Astrocyte (in vitro differentiated cells and primary cell): ENCODE measurements at regions not wholly inside any gene's neighbourhood (a gene's known extent, or its start where the extent isn't known, plus 50 kb on each side); places are given as distances from the start of the nearest gene placed in this dataset.

ENCODE experiments used
- DNase-seq: peaks from one replicate; pipeline ENCODE4 v3.0.0-alpha.2; 2010; ENCODE audit warnings: low read depth
- FAIRE-seq: peaks from 2 replicates; lab custom pipeline; 2011; peaks lifted over from hg19 to GRCh38; lab: Jason Lieb, UNC
- H2AFZ ChIP-seq: 2 replicates; pipeline ENCODE4 v1.6.0; 2012; ENCODE audit warnings: low read depth, low read length, inconsistent platforms
- H3K27ac ChIP-seq: 2 replicates; pipeline ENCODE4 v1.5.1; 2011; ENCODE audit warnings: low read depth, low read length, inconsistent platforms
- H3K27me3 ChIP-seq: 2 replicates; pipeline ENCODE4 v1.6.0; 2011; ENCODE audit warnings: low read length, inconsistent platforms; ENCODE audit not compliant: insufficient read depth
- H3K36me3 ChIP-seq: 2 replicates; pipeline ENCODE4 v1.5.1; 2011; ENCODE audit warnings: low read length, inconsistent platforms; ENCODE audit not compliant: insufficient read depth
- H3K4me1 ChIP-seq: 2 replicates; pipeline ENCODE4 v1.5.1; 2011; ENCODE audit warnings: low read length, inconsistent platforms; ENCODE audit not compliant: insufficient read depth
- H3K4me2 ChIP-seq: 2 replicates; pipeline ENCODE4 v1.6.0; 2012; ENCODE audit warnings: low read length, inconsistent platforms
- H3K4me3 ChIP-seq: 2 replicates; pipeline ENCODE4 v1.5.1; 2011; ENCODE audit warnings: low read depth, mild to moderate bottlenecking, low read length, inconsistent platforms; ENCODE audit not compliant: insufficient read depth
- H3K79me2 ChIP-seq: 2 replicates; pipeline ENCODE4 v1.6.0; 2012; ENCODE audit warnings: mild to moderate bottlenecking, low read length, inconsistent platforms; ENCODE audit not compliant: insufficient read depth
- H3K9ac ChIP-seq: 2 replicates; pipeline ENCODE4 v1.6.0; 2012; ENCODE audit warnings: mild to moderate bottlenecking, low read length, inconsistent platforms
- H3K9me3 ChIP-seq: 2 replicates; pipeline ENCODE4 v1.5.1; 2012; ENCODE audit warnings: low read depth, mild to moderate bottlenecking, low read length, inconsistent platforms; ENCODE audit not compliant: insufficient read depth
- H4K20me1 ChIP-seq: 2 replicates; pipeline ENCODE4 v1.6.0; 2012; ENCODE audit warnings: low read length, inconsistent platforms; ENCODE audit not compliant: insufficient read depth
- H3K27ac Mint-ChIP-seq: one replicate; pipeline ENCODE4 v1.8.0; 2021; ENCODE audit warnings: mild to moderate bottlenecking, mixed read lengths; ENCODE audit not compliant: unreplicated experiment
- H3K27me3 Mint-ChIP-seq: one replicate; pipeline ENCODE4 v1.8.0; 2021; ENCODE audit warnings: low read depth, mixed read lengths; ENCODE audit not compliant: unreplicated experiment
- H3K36me3 Mint-ChIP-seq: one replicate; pipeline ENCODE4 v1.8.0; 2021; ENCODE audit warnings: low read depth, mixed read lengths; ENCODE audit not compliant: unreplicated experiment
- H3K4me1 Mint-ChIP-seq: one replicate; pipeline ENCODE4 v1.8.0; 2021; ENCODE audit warnings: low read depth, mixed read lengths; ENCODE audit not compliant: unreplicated experiment
- H3K4me3 Mint-ChIP-seq: one replicate; pipeline ENCODE4 v1.8.0; 2021; ENCODE audit warnings: mild to moderate bottlenecking, moderate library complexity, mixed read lengths; ENCODE audit not compliant: unreplicated experiment
- H3K9me3 Mint-ChIP-seq: one replicate; pipeline ENCODE4 v1.8.0; 2021; ENCODE audit warnings: mild to moderate bottlenecking, mixed read lengths; ENCODE audit not compliant: unreplicated experiment
- CTCF ChIP-seq: IDR thresholded peaks from 2 replicates; pipeline ENCODE4 v1.5.1; 2011; ENCODE audit warnings: low read depth, mild to moderate bottlenecking, inconsistent platforms, low read length, moderate library complexity; ENCODE audit not compliant: insufficient read depth
- EZH2 ChIP-seq: IDR thresholded peaks from 2 replicates; pipeline ENCODE4 v1.6.1; 2012; ENCODE audit warnings: mild to moderate bottlenecking, low read length, inconsistent platforms; ENCODE audit not compliant: insufficient read depth

- Histone ChIP-seq H3K4me3 (no peak overlapping the region), H3K4me2 (peak overlapping the region; percentile 26), H3K27me3 (no peaks in the 10 kb centered on the region), H3K36me3 (no peaks in the 10 kb centered on the region), H3K9ac (no peak overlapping the region), H3K27ac (peak overlapping the region; percentile 56), H4K20me1 (no peaks in the 10 kb centered on the region), H2AFZ (no peak overlapping the region), H3K4me1 (peaks cover 21% of the 10 kb centered on the region), H3K79me2 (no peaks in the 10 kb centered on the region), H3K9me3 (no peaks in the 10 kb centered on the region)
- no peaks in the 10 kb centered on the region for H3K27me3 Mint-ChIP-seq
- TF ChIP-seq CTCF (no peak), EZH2 (no peak)
- peaks cover 3% of the 10 kb centered on the region for H3K9me3 Mint-ChIP-seq
- H3K4me3 Mint-ChIP-seq: peak overlapping the region; percentile 52
- FAIRE-seq (no peak), DNase-seq (peak; percentile 26)
- peaks cover 20% of the 10 kb centered on the region for H3K4me1 Mint-ChIP-seq
- H3K36me3 Mint-ChIP-seq: peaks cover 29% of the 10 kb centered on the region
- peak overlapping the region; percentile 79 for H3K27ac Mint-ChIP-seq
These were observed 52.0 kb upstream of the TRIM26 start for GRCh38 chr6:30265181-30265580.

GRCh38 chr6:30264743-30265142 lies 51.5 kb upstream of the TRIM26 start:
- Mint-ChIP-seq H3K4me1 (peaks cover 20% of the 10 kb centered on the region), H3K9me3 (peaks cover 3% of the 10 kb centered on the region), H3K27me3 (no peaks in the 10 kb centered on the region), H3K4me3 (peak overlapping the region; percentile 52), H3K36me3 (peaks cover 29% of the 10 kb centered on the region), H3K27ac (peak overlapping the region; percentile 79)
- Histone ChIP-seq H3K27me3 (no peaks in the 10 kb centered on the region), H3K4me1 (peaks cover 21% of the 10 kb centered on the region), H3K36me3 (no peaks in the 10 kb centered on the region), H3K4me2 (peak overlapping the region; percentile 26), H3K9ac (peak overlapping the region; percentile 56), H2AFZ (no peak overlapping the region), H3K79me2 (no peaks in the 10 kb centered on the region), H3K4me3 (no peak overlapping the region), H4K20me1 (no peaks in the 10 kb centered on the region), H3K27ac (peak overlapping the region; percentile 64), H3K9me3 (no peaks in the 10 kb centered on the region)
- FAIRE-seq (peak; percentile 49), DNase-seq (peak; percentile 68)
- no peak for TF ChIP-seq EZH2
- TF ChIP-seq CTCF: no peak

DNA sequence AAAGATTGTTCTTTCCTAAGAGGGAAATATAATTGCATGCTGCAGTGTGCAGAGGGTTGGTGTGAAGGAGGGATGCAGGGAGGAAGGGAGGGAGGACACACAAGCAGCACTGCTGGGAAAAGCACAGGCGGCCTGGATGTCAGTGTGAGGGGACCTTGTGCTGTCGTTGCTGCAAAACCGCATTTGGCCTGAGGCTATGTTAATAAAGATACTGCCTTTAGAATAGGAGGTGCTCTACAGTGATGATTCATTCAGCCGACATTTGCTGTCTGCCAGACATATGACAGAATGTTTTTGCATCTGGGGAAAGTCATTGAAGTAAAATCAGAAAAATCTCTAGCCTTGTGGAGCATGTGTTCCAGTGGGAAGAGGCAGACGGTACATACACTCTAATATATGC lies 50.5 kb upstream of the TRIM26 start:
- no peak for TF ChIP-seq EZH2
- no peak for TF ChIP-seq CTCF
- H3K27me3 ChIP-seq: no peaks in the 10 kb centered on the region
- H3K9me3 ChIP-seq: no peaks in the 10 kb centered on the region
- Mint-ChIP-seq H3K36me3 (peaks cover 27% of the 10 kb centered on the region), H3K27ac (peak overlapping the region; percentile 79), H3K27me3 (no peaks in the 10 kb centered on the region), H3K4me1 (peaks cover 20% of the 10 kb centered on the region), H3K9me3 (peaks cover 3% of the 10 kb centered on the region), H3K4me3 (peak overlapping the region; percentile 5)
- H4K20me1 ChIP-seq: no peaks in the 10 kb centered on the region
- H3K79me2 ChIP-seq: no peaks in the 10 kb centered on the region
- H3K9ac ChIP-seq: peak overlapping the region; percentile 56
- peak; percentile 56 for DNase-seq
- H3K4me1 ChIP-seq: peaks cover 21% of the 10 kb centered on the region
- no peaks in the 10 kb centered on the region for H3K36me3 ChIP-seq
- peak overlapping the region; percentile 64 for H3K27ac ChIP-seq
- no peak overlapping the region for H3K4me3 ChIP-seq
- no peak for FAIRE-seq
- peak overlapping the region; percentile 27 for H3K4me2 ChIP-seq
- no peak overlapping the region for H2AFZ ChIP-seq
